Mesenchymal stem cell (in vitro differentiated cells and primary cell): ENCODE measurements at regions not wholly inside any gene's neighbourhood (a gene's known extent, or its start where the extent isn't known, plus 50 kb on each side); places are given as distances from the start of the nearest gene placed in this dataset.
"Not testable (repeated sequence)": the region's sequence is repeated elsewhere in the genome, so short reads cannot be mapped to it uniquely, and the experiment has no call there.

Experiments
- DNase-seq: peaks from one replicate; pipeline ENCODE4 v3.0.0-alpha.2; 2013
- H2AFZ ChIP-seq: one replicate; pipeline ENCODE4 v1.6.1; 2013; ENCODE audit warnings: low read depth, mild to moderate bottlenecking, control low read depth, inconsistent platforms, low read length, moderate library complexity
- H2AK5ac ChIP-seq: 2 replicates; pipeline ENCODE4 v1.6.1; 2013; ENCODE audit warnings: low read length, moderate library complexity, mild to moderate bottlenecking, inconsistent platforms; ENCODE audit not compliant: severe bottlenecking
- H2BK120ac ChIP-seq: one replicate; pipeline ENCODE4 v1.6.1; 2013; ENCODE audit warnings: low read depth, mild to moderate bottlenecking, inconsistent platforms, low read length, moderate library complexity
- H2BK12ac ChIP-seq, 2 experiments: one replicate each; pipeline ENCODE4 v1.6.1; 2013; ENCODE audit warnings: inconsistent platforms in 2 of 2, low read length in 2 of 2, mild to moderate bottlenecking in 2 of 2, moderate library complexity in 2 of 2, control low read depth in 1 of 2
- H2BK15ac ChIP-seq: one replicate; pipeline ENCODE4 v1.6.1; 2013; ENCODE audit warnings: mild to moderate bottlenecking, low read depth, inconsistent platforms; ENCODE audit not compliant: poor library complexity, severe bottlenecking
- H2BK5ac ChIP-seq: 2 replicates; pipeline ENCODE4 v1.6.1; 2013; ENCODE audit warnings: low read depth, mild to moderate bottlenecking, low read length, control low read depth, inconsistent platforms; ENCODE audit not compliant: poor library complexity, severe bottlenecking
- H3K14ac ChIP-seq, 2 experiments: one replicate each; pipeline ENCODE4 v1.6.1; 2013; ENCODE audit warnings: inconsistent platforms in 2 of 2, low read length in 2 of 2, control low read depth in 1 of 2, mild to moderate bottlenecking in 1 of 2, moderate library complexity in 1 of 2
- H3K18ac ChIP-seq, 2 experiments: one replicate each; pipeline ENCODE4 v1.6.1; 2013; ENCODE audit warnings: inconsistent platforms in 2 of 2, low read length in 2 of 2, control low read depth in 1 of 2, low read depth in 1 of 2, mild to moderate bottlenecking in 1 of 2
- H3K23ac ChIP-seq, 2 experiments: one replicate each; pipeline ENCODE4 v1.6.1; 2013; ENCODE audit warnings: inconsistent platforms in 2 of 2, low read length in 2 of 2, mild to moderate bottlenecking in 2 of 2, moderate library complexity in 2 of 2, control low read depth in 1 of 2
- H3K27ac ChIP-seq: 2 replicates; pipeline ENCODE4 v1.5.1; 2013; ENCODE audit warnings: mild to moderate bottlenecking, moderate library complexity, low read length, control low read depth, inconsistent platforms; ENCODE audit not compliant: poor library complexity, severe bottlenecking
- H3K27me3 ChIP-seq, 2 experiments: 2 replicates each; pipeline versions ENCODE4 v1.6.1 to v1.7.0; 2013; ENCODE audit warnings: low read length in 2 of 2, mild to moderate bottlenecking in 2 of 2, moderate library complexity in 2 of 2, control low read depth in 1 of 2, inconsistent platforms in 1 of 2; ENCODE audit not compliant: control insufficient read depth in 1 of 2, insufficient read depth in 1 of 2
- H3K36me3 ChIP-seq, 2 experiments: 2 replicates each; pipeline versions ENCODE4 v1.6.1 to v1.7.0; 2013; ENCODE audit warnings: low read length in 2 of 2, control low read depth in 1 of 2, inconsistent platforms in 1 of 2, low read depth in 1 of 2, mild to moderate bottlenecking in 1 of 2; ENCODE audit not compliant: insufficient read depth in 2 of 2, control insufficient read depth in 1 of 2
- H3K4ac ChIP-seq, 2 experiments: one replicate each; pipeline ENCODE4 v1.6.1; 2013; ENCODE audit warnings: inconsistent platforms in 2 of 2, low read length in 2 of 2, mild to moderate bottlenecking in 2 of 2, moderate library complexity in 2 of 2, control low read depth in 1 of 2, low read depth in 1 of 2
- H3K4me1 ChIP-seq: 2 replicates; pipeline ENCODE4 v1.6.1; 2013; ENCODE audit warnings: low read depth, low read length, control low read depth; ENCODE audit not compliant: control insufficient read depth, insufficient read depth
- H3K4me2 ChIP-seq: 2 replicates; pipeline ENCODE4 v1.6.1; 2013; ENCODE audit warnings: low read length, mild to moderate bottlenecking, inconsistent platforms; ENCODE audit not compliant: poor library complexity, severe bottlenecking
- H3K4me3 ChIP-seq, 2 experiments: 2 replicates each; pipeline versions ENCODE4 v1.5.1 to v1.7.0; 2013; ENCODE audit warnings: low read length in 2 of 2, mild to moderate bottlenecking in 2 of 2, control low read depth in 1 of 2, low read depth in 1 of 2; ENCODE audit not compliant: insufficient read depth in 1 of 2
- H3K79me1 ChIP-seq: replicated peaks from 2 replicates; pipeline ENCODE4 v1.6.1; 2013; ENCODE audit warnings: mild to moderate bottlenecking, control low read depth, low read length, inconsistent platforms; ENCODE audit not compliant: poor library complexity, severe bottlenecking
- H3K9ac ChIP-seq: 2 replicates; pipeline ENCODE4 v1.7.0; 2013; ENCODE audit warnings: mild to moderate bottlenecking, low read length, moderate library complexity
- H3K9me3 ChIP-seq: 2 replicates; pipeline ENCODE4 v1.7.0; 2013; ENCODE audit warnings: mild to moderate bottlenecking, low read length; ENCODE audit not compliant: control insufficient read depth
- H4K8ac ChIP-seq: one replicate; pipeline ENCODE4 v1.6.1; 2013; ENCODE audit warnings: inconsistent platforms, mild to moderate bottlenecking, low read length, moderate library complexity
- H4K91ac ChIP-seq: one replicate; pipeline ENCODE4 v1.6.1; 2013; ENCODE audit warnings: mild to moderate bottlenecking, low read length, inconsistent platforms
- WGBS: methylation state at CpG from one replicate; pipeline ENCODE4 v1.1.7; 2013; ENCODE audit warnings: mixed read lengths; 5-methylcytosine and 5-hydroxymethylcytosine counted together

GRCh38 chr2:110315054-110315820 lies 102.9 kb upstream of the MTLN start:
- not testable (repeated sequence) for H4K8ac ChIP-seq, H3K4ac ChIP-seq, H3K9me3 ChIP-seq, H2BK15ac ChIP-seq, H3K9ac ChIP-seq, H4K91ac ChIP-seq, H2BK12ac ChIP-seq, DNase-seq, H2AK5ac ChIP-seq, H2AFZ ChIP-seq, H2BK120ac ChIP-seq, H3K14ac ChIP-seq, H3K79me1 ChIP-seq, H3K36me3 ChIP-seq, H3K4me2 ChIP-seq, H3K23ac ChIP-seq, H3K18ac ChIP-seq, H3K4me1 ChIP-seq, H3K27me3 ChIP-seq, H2BK5ac ChIP-seq, H3K27ac ChIP-seq, H3K4me3 ChIP-seq
- WGBS: no CpG with 5 or more reads among the region's 9 CpGs

- no CpG with 5 or more reads among the region's 10 CpGs for WGBS
These were observed 102.1 kb upstream of the MTLN start for GRCh38 chr2:110314472-110314871.

DNA sequence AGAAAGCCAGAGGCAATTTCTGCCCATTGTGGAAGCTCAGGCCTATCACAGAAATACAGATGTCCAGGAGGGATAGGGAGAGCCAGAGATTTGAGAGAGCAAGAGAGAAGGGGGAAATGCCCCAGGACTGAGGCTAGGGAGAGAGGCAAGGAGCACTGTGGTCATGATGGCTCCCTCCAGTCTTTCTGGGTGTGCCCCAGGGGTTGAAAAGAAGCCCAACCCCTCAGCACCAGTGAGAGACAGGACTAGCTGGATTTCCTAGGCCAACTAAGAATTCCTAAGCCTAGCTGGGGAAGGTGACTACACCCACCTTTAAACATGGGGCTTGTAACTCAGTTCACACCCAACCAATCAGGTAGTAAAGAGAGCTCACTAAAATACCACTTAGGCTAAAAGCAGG lies 100.7 kb upstream of the MTLN start:
- H2BK5ac ChIP-seq, H2BK120ac ChIP-seq, H2AFZ ChIP-seq, H4K8ac ChIP-seq, H3K18ac ChIP-seq, H3K36me3 ChIP-seq, H3K4me2 ChIP-seq, H2BK12ac ChIP-seq, H2BK15ac ChIP-seq, H3K14ac ChIP-seq, H2AK5ac ChIP-seq, H3K27ac ChIP-seq, DNase-seq, H3K27me3 ChIP-seq, H4K91ac ChIP-seq, H3K4ac ChIP-seq, H3K9ac ChIP-seq, H3K9me3 ChIP-seq, H3K23ac ChIP-seq, H3K4me1 ChIP-seq, H3K79me1 ChIP-seq, H3K4me3 ChIP-seq: not testable (repeated sequence)

More at GRCh38 chr2:110314472-110314871, 102.1 kb upstream of the MTLN start:
- not testable (repeated sequence) for H3K36me3 ChIP-seq, H2BK15ac ChIP-seq, H3K4me1 ChIP-seq, H2BK5ac ChIP-seq, H2BK12ac ChIP-seq, H3K4me3 ChIP-seq, H3K9ac ChIP-seq, H3K27ac ChIP-seq, H3K18ac ChIP-seq, H4K8ac ChIP-seq, H3K4me2 ChIP-seq, H2AK5ac ChIP-seq, H3K79me1 ChIP-seq, H3K4ac ChIP-seq, H3K14ac ChIP-seq, H2AFZ ChIP-seq, H3K23ac ChIP-seq, DNase-seq, H3K27me3 ChIP-seq, H2BK120ac ChIP-seq, H4K91ac ChIP-seq, H3K9me3 ChIP-seq

GRCh38 chr2:110311713-110312444 lies 99.5 kb upstream of the MTLN start:
- not testable (repeated sequence) for H2BK120ac ChIP-seq, H2AFZ ChIP-seq, H3K36me3 ChIP-seq, H3K4me2 ChIP-seq, H3K79me1 ChIP-seq, H3K18ac ChIP-seq, H2BK15ac ChIP-seq, H3K4me3 ChIP-seq, H2AK5ac ChIP-seq, H2BK12ac ChIP-seq, H4K91ac ChIP-seq, H3K14ac ChIP-seq, H2BK5ac ChIP-seq, H3K4me1 ChIP-seq, H3K27me3 ChIP-seq, H3K27ac ChIP-seq, H4K8ac ChIP-seq, H3K4ac ChIP-seq, H3K9me3 ChIP-seq, H3K23ac ChIP-seq, DNase-seq, H3K9ac ChIP-seq
- no CpG with 5 or more reads among the region's 10 CpGs for WGBS
